GM23248 (cell line): ENCODE measurements at regions not wholly inside any gene's neighbourhood (a gene's known extent, or its start where the extent isn't known, plus 50 kb on each side); places are given as distances from the start of the nearest gene placed in this dataset.

Source experiments
- EZH2 ChIP-seq: fragments of 200-600 bp; sonication (generic); IDR thresholded peaks from 2 replicates; pipeline ENCODE4 v1.6.1; 2018; ENCODE audit warnings: antibody characterized with exemption, mild to moderate bottlenecking; ENCODE audit not compliant: insufficient read depth, poor library complexity, severe bottlenecking
- EZH2phosphoT487 ChIP-seq: fragments of 200-600 bp; sonication (generic); IDR thresholded peaks from 2 replicates; pipeline ENCODE4 v1.6.1; 2018; ENCODE audit warnings: antibody characterized with exemption, moderate library complexity, mild to moderate bottlenecking, low read depth; ENCODE audit not compliant: insufficient read depth

GRCh38 chr16:72723781-72724180 lies 324.1 kb downstream of the ZFHX3 start:
- TF ChIP-seq EZH2phosphoT487 (no peak), EZH2 (no peak)
